ENCODE measurements at regions not wholly inside any gene's neighbourhood (a gene's known extent, or its start where the extent isn't known, plus 50 kb on each side); places are given as distances from the start of the nearest gene placed in this dataset.

- no CpG with 5 or more reads among the region's 17 CpGs for WGBS (ENCODE audit: extremely low coverage, insufficient coverage, low lambda C conversion rate)
- Histone ChIP-seq H3K23ac (ENCODE audit: low read length) (no peak overlapping the region), H2AK5ac (ENCODE audit: low read length) (no peak overlapping the region), H3K27me3 (ENCODE audit: insufficient read depth, low read length, poor library complexity) (no peaks in the 10 kb centered on the region), H3K9ac (ENCODE audit: low read length) (no peak overlapping the region), H3K4me3 (ENCODE audit: low read length) (no peak overlapping the region), H3K36me3 (ENCODE audit: control insufficient read depth, insufficient read depth, low read length) (no peaks in the 10 kb centered on the region), H3K56ac (ENCODE audit: low read length) (no peak overlapping the region), H4K8ac (ENCODE audit: low read depth, low read length) (no peak overlapping the region), H2BK5ac (ENCODE audit: low read length) (no peak overlapping the region), H4K5ac (ENCODE audit: low read length) (no peak overlapping the region), H3K79me2 (ENCODE audit: control insufficient read depth, insufficient read depth, low read length) (no peaks in the 10 kb centered on the region), H3K4me2 (ENCODE audit: low read length) (no peak overlapping the region), H3K4ac (ENCODE audit: low read depth, low read length) (no peak overlapping the region), H3K18ac (ENCODE audit: low read length) (no peak overlapping the region), H2BK15ac (replicated peaks; ENCODE audit: low read depth) (no peak overlapping the region), H3K27ac (ENCODE audit: low read depth, low read length) (no peak overlapping the region), H3K4me1 (ENCODE audit: control insufficient read depth, low read depth, low read length) (peaks cover 2% of the 10 kb centered on the region), H3K79me1 (ENCODE audit: low read length) (no peaks in the 10 kb centered on the region), H2BK120ac (ENCODE audit: low read depth, low read length) (no peak overlapping the region)
- DNase-seq = no peak
Observed at GRCh38 chr6:168222115-168223043, 97.2 kb downstream of the DACT2 start.

- no peak overlapping the region for H3K27ac ChIP-seq (ENCODE audit: low read depth, low read length)
- no peak overlapping the region for H2BK15ac ChIP-seq (replicated peaks; ENCODE audit: low read depth)
- no peaks in the 10 kb centered on the region for H3K36me3 ChIP-seq (ENCODE audit: control insufficient read depth, insufficient read depth, low read length)
- WGBS (ENCODE audit: extremely low coverage, insufficient coverage, low lambda C conversion rate) = no CpG with 5 or more reads among the region's 8 CpGs
- H3K23ac ChIP-seq (ENCODE audit: low read length) = no peak overlapping the region
- no peak overlapping the region for H3K4ac ChIP-seq (ENCODE audit: low read depth, low read length)
- no peak overlapping the region for H2AK5ac ChIP-seq (ENCODE audit: low read length)
- peaks cover 2% of the 10 kb centered on the region for H3K4me1 ChIP-seq (ENCODE audit: control insufficient read depth, low read depth, low read length)
- H3K9ac ChIP-seq (ENCODE audit: low read length) = no peak overlapping the region
- no peak overlapping the region for H2BK5ac ChIP-seq (ENCODE audit: low read length)
- DNase-seq = no peak
- H3K79me1 ChIP-seq (ENCODE audit: low read length) = no peaks in the 10 kb centered on the region
- no peak overlapping the region for H3K4me3 ChIP-seq (ENCODE audit: low read length)
- no peaks in the 10 kb centered on the region for H3K79me2 ChIP-seq (ENCODE audit: control insufficient read depth, insufficient read depth, low read length)
- H4K5ac ChIP-seq (ENCODE audit: low read length) = no peak overlapping the region
- H4K8ac ChIP-seq (ENCODE audit: low read depth, low read length) = no peak overlapping the region
- H3K27me3 ChIP-seq (ENCODE audit: insufficient read depth, low read length, poor library complexity) = no peaks in the 10 kb centered on the region
- H3K4me2 ChIP-seq (ENCODE audit: low read length) = no peak overlapping the region
- no peak overlapping the region for H3K56ac ChIP-seq (ENCODE audit: low read length)
- H3K18ac ChIP-seq (ENCODE audit: low read length) = no peak overlapping the region
- H2BK120ac ChIP-seq (ENCODE audit: low read depth, low read length) = no peak overlapping the region
Observed at GRCh38 chr6:168221497-168222079, 98.0 kb downstream of the DACT2 start.

GRCh38 chr6:168221000-168221399 lies 98.6 kb downstream of the DACT2 start:
- H3K79me1 ChIP-seq (ENCODE audit: low read length) = no peaks in the 10 kb centered on the region
- no peak for DNase-seq
- H4K5ac ChIP-seq (ENCODE audit: low read length) = no peak overlapping the region
- H3K4me3 ChIP-seq (ENCODE audit: low read length) = no peak overlapping the region
- H2BK15ac ChIP-seq (replicated peaks; ENCODE audit: low read depth) = no peak overlapping the region
- H3K27ac ChIP-seq (ENCODE audit: low read depth, low read length) = no peak overlapping the region
- H3K9ac ChIP-seq (ENCODE audit: low read length) = no peak overlapping the region
- no peak overlapping the region for H2BK120ac ChIP-seq (ENCODE audit: low read depth, low read length)
- H3K4me2 ChIP-seq (ENCODE audit: low read length) = no peak overlapping the region
- H3K4ac ChIP-seq (ENCODE audit: low read depth, low read length) = no peak overlapping the region
- peaks cover 2% of the 10 kb centered on the region for H3K4me1 ChIP-seq (ENCODE audit: control insufficient read depth, low read depth, low read length)
- no peak overlapping the region for H2BK5ac ChIP-seq (ENCODE audit: low read length)
- no peaks in the 10 kb centered on the region for H3K79me2 ChIP-seq (ENCODE audit: control insufficient read depth, insufficient read depth, low read length)
- no peak overlapping the region for H3K56ac ChIP-seq (ENCODE audit: low read length)
- no peaks in the 10 kb centered on the region for H3K27me3 ChIP-seq (ENCODE audit: insufficient read depth, low read length, poor library complexity)
- H3K18ac ChIP-seq (ENCODE audit: low read length) = no peak overlapping the region
- WGBS (ENCODE audit: extremely low coverage, insufficient coverage, low lambda C conversion rate) = no CpG with 5 or more reads among the region's 5 CpGs
- H3K23ac ChIP-seq (ENCODE audit: low read length) = no peak overlapping the region
- H2AK5ac ChIP-seq (ENCODE audit: low read length) = no peak overlapping the region
- no peak overlapping the region for H4K8ac ChIP-seq (ENCODE audit: low read depth, low read length)
- H3K36me3 ChIP-seq (ENCODE audit: control insufficient read depth, insufficient read depth, low read length) = no peaks in the 10 kb centered on the region

GRCh38 chr6:168219804-168220203 lies 99.8 kb downstream of the DACT2 start:
- H2BK15ac ChIP-seq (replicated peaks; ENCODE audit: low read depth) = no peak overlapping the region
- no peak overlapping the region for H3K4me3 ChIP-seq (ENCODE audit: low read length)
- H3K79me2 ChIP-seq (ENCODE audit: control insufficient read depth, insufficient read depth, low read length) = no peaks in the 10 kb centered on the region
- no peaks in the 10 kb centered on the region for H3K79me1 ChIP-seq (ENCODE audit: low read length)
- H2AK5ac ChIP-seq (ENCODE audit: low read length) = no peak overlapping the region
- no peak overlapping the region for H3K56ac ChIP-seq (ENCODE audit: low read length)
- H3K18ac ChIP-seq (ENCODE audit: low read length) = no peak overlapping the region
- H3K23ac ChIP-seq (ENCODE audit: low read length) = no peak overlapping the region
- H3K4ac ChIP-seq (ENCODE audit: low read depth, low read length) = no peak overlapping the region
- no peak overlapping the region for H3K27ac ChIP-seq (ENCODE audit: low read depth, low read length)
- H4K8ac ChIP-seq (ENCODE audit: low read depth, low read length) = no peak overlapping the region
- WGBS (ENCODE audit: extremely low coverage, insufficient coverage, low lambda C conversion rate) = no CpG with 5 or more reads among the region's 10 CpGs
- H3K4me1 ChIP-seq (ENCODE audit: control insufficient read depth, low read depth, low read length) = no peaks in the 10 kb centered on the region
- no peak overlapping the region for H2BK5ac ChIP-seq (ENCODE audit: low read length)
- H3K9ac ChIP-seq (ENCODE audit: low read length) = no peak overlapping the region
- H3K27me3 ChIP-seq (ENCODE audit: insufficient read depth, low read length, poor library complexity) = no peaks in the 10 kb centered on the region
- DNase-seq = no peak
- no peaks in the 10 kb centered on the region for H3K36me3 ChIP-seq (ENCODE audit: control insufficient read depth, insufficient read depth, low read length)
- H2BK120ac ChIP-seq (ENCODE audit: low read depth, low read length) = no peak overlapping the region
- no peak overlapping the region for H3K4me2 ChIP-seq (ENCODE audit: low read length)
- H4K5ac ChIP-seq (ENCODE audit: low read length) = no peak overlapping the region

GRCh38 chr6:168218785-168219566 lies 100.6 kb downstream of the DACT2 start:
- Histone ChIP-seq H2AK5ac (ENCODE audit: low read length) (no peak overlapping the region), H4K8ac (ENCODE audit: low read depth, low read length) (no peak overlapping the region), H3K56ac (ENCODE audit: low read length) (no peak overlapping the region), H3K23ac (ENCODE audit: low read length) (no peak overlapping the region), H3K27me3 (ENCODE audit: insufficient read depth, low read length, poor library complexity) (no peaks in the 10 kb centered on the region), H3K4me1 (ENCODE audit: control insufficient read depth, low read depth, low read length) (no peaks in the 10 kb centered on the region), H3K79me1 (ENCODE audit: low read length) (no peaks in the 10 kb centered on the region), H2BK5ac (ENCODE audit: low read length) (no peak overlapping the region), H4K5ac (ENCODE audit: low read length) (no peak overlapping the region), H2BK15ac (replicated peaks; ENCODE audit: low read depth) (no peak overlapping the region), H3K4me2 (ENCODE audit: low read length) (no peak overlapping the region), H3K79me2 (ENCODE audit: control insufficient read depth, insufficient read depth, low read length) (no peaks in the 10 kb centered on the region), H3K4me3 (ENCODE audit: low read length) (no peak overlapping the region), H3K9ac (ENCODE audit: low read length) (no peak overlapping the region), H3K36me3 (ENCODE audit: control insufficient read depth, insufficient read depth, low read length) (no peaks in the 10 kb centered on the region), H3K4ac (ENCODE audit: low read depth, low read length) (no peak overlapping the region), H3K27ac (ENCODE audit: low read depth, low read length) (no peak overlapping the region), H3K18ac (ENCODE audit: low read length) (no peak overlapping the region), H2BK120ac (ENCODE audit: low read depth, low read length) (no peak overlapping the region)
- DNase-seq = no peak
- WGBS (ENCODE audit: extremely low coverage, insufficient coverage, low lambda C conversion rate) = no CpG with 5 or more reads among the region's 12 CpGs

Data from mesendoderm (in vitro differentiated cells).